Transverse colon (tissue), 4 donors: ENCODE measurements at regions not wholly inside any gene's neighbourhood (a gene's known extent, or its start where the extent isn't known, plus 50 kb on each side); places are given as distances from the start of the nearest gene placed in this dataset.

Source experiments
- DNase-seq: peaks from one replicate; pipeline ENCODE4 v3.0.0-alpha.2; 2019
- H3K27ac ChIP-seq, 4 donors: fragments of 200-600 bp; sonication (generic); 2 replicates each; pipeline ENCODE4 v1.5.1; 2016 to 2018; ENCODE audit warnings: inconsistent platforms in 4 of 4
- H3K27me3 ChIP-seq: fragments of 200-600 bp; sonication (generic); 2 replicates; pipeline ENCODE4 v1.5.1; 2017; ENCODE audit warnings: inconsistent platforms
- H3K36me3 ChIP-seq, 4 donors: fragments of 200-600 bp; sonication (generic); 2 replicates each; pipeline ENCODE4 v1.5.1; 2017 to 2019; ENCODE audit warnings: inconsistent platforms in 4 of 4
- H3K4me1 ChIP-seq, 4 donors: fragments of 200-600 bp; sonication (generic); 2 replicates each; pipeline ENCODE4 v1.5.1; 2017 to 2020; ENCODE audit warnings: inconsistent platforms in 4 of 4
- H3K4me3 ChIP-seq, 4 donors: fragments of 200-600 bp; sonication (generic); 1 replicate in 1 of 4; 2 replicates in 3 of 4; pipeline versions ENCODE4 v1.5.1 to v1.6.1; 2017 to 2019; ENCODE audit warnings: inconsistent platforms in 4 of 4
- H3K9me3 ChIP-seq, 2 donors: fragments of 200-600 bp; sonication (generic); 2 replicates each; pipeline ENCODE4 v1.5.1; 2017 to 2019; ENCODE audit warnings: inconsistent platforms in 2 of 2
- CTCF ChIP-seq, 5 experiments: fragments of 200-600 bp in 3 of 5; fragments of 450-650 bp in 2 of 5; sonication (generic) in 3 of 5; IDR thresholded peaks; 1 replicate in 2 of 5; 2 replicates in 3 of 5; pipeline ENCODE4 v1.5.1; 2016 to 2017; ENCODE audit warnings: antibody characterized with exemption in 5 of 5, inconsistent platforms in 3 of 5, mild to moderate bottlenecking in 2 of 5, moderate library complexity in 1 of 5
- EP300 ChIP-seq: sonication (generic); formaldehyde crosslinking; IDR thresholded peaks from one replicate; pipeline ENCODE4 v1.6.1; 2017; ENCODE audit warnings: antibody characterized with exemption, low read depth
- POLR2A ChIP-seq: fragments of 450-650 bp; IDR thresholded peaks from one replicate; pipeline ENCODE4 v1.6.1; 2016; ENCODE audit warnings: antibody characterized with exemption, mild to moderate bottlenecking, moderate library complexity
- POLR2AphosphoS5 ChIP-seq, 3 donors: sonication (generic); formaldehyde crosslinking; IDR thresholded peaks; one replicate each; pipeline ENCODE4 v1.6.1; 2016; ENCODE audit warnings: antibody characterized with exemption in 3 of 3
- WGBS, 2 donors: methylation state at CpG; one replicate each; pipeline ENCODE4 v1.1.5; 2018; ENCODE audit warnings: low coverage in 1 of 2; 5-methylcytosine and 5-hydroxymethylcytosine counted together
- in situ Hi-C, 4 donors: fragments of 200-750 bp; cut with MboI; loops; one replicate each; pipeline versions ENCODE4 v1.15.0 to v1.15.1; 2017; ENCODE audit warnings: low sequenced_read_pairs in 3 of 4, low pct_ligation_motif_present in 1 of 4, low pct_unique_long_range_greater_than_20kb in 1 of 4
- intact Hi-C: fragments of 100-400 bp; cut with DNase I; formaldehyde crosslinking; loops from one replicate; pipeline ENCODE4 v1.15.1; 2023; ENCODE audit warnings: low total_unique reads

- Histone ChIP-seq H3K27me3 (no peaks in the 10 kb centered on the region), H3K36me3 (no peaks in the 10 kb centered on the region), H3K9me3 (no peaks in the 10 kb centered on the region), H3K4me1 (no peaks in the 10 kb centered on the region), H3K27ac (no peak overlapping the region), H3K4me3 (no peak overlapping the region)
- in situ Hi-C loops (no loop called here), intact Hi-C loops (no loop called here)
- 44 to 59% methylated on average over 1 of the region's 1 CpG for WGBS, 2 donors
- no peak for DNase-seq
- TF ChIP-seq POLR2AphosphoS5 (IDR thresholded peaks at IDR 0.05) (no peak), POLR2A (no peak), CTCF (IDR thresholded peaks at IDR 0.05) (no peak), EP300 (no peak)
Observed at GRCh38 chr5:57335092-57335660, 147.4 kb downstream of the ACTBL2 start.

- in situ Hi-C loops, result no loop called here
- WGBS, 2 donors, result 72% methylated on average over 1 of the region's 1 CpG; no CpG with 5 or more reads in 1 of the 2 donors
- Histone ChIP-seq H3K36me3 (no peaks in the 10 kb centered on the region), H3K27ac (no peak overlapping the region), H3K4me3 (no peak overlapping the region), H3K27me3 (no peaks in the 10 kb centered on the region), H3K9me3 (no peaks in the 10 kb centered on the region), H3K4me1 (no peaks in the 10 kb centered on the region)
- intact Hi-C loops, result no loop called here
- TF ChIP-seq EP300 (no peak), POLR2A (no peak), CTCF (IDR thresholded peaks at IDR 0.05) (no peak), POLR2AphosphoS5 (IDR thresholded peaks at IDR 0.05) (no peak)
- DNase-seq, result no peak
Observed at GRCh38 chr5:57334475-57334874, 148.1 kb downstream of the ACTBL2 start.

GRCh38 chr5:57332361-57332760 is 150.2 kb downstream of the ACTBL2 start:
- Histone ChIP-seq H3K36me3 (no peaks in the 10 kb centered on the region), H3K27me3 (no peaks in the 10 kb centered on the region), H3K9me3 (no peaks in the 10 kb centered on the region), H3K27ac (no peak overlapping the region), H3K4me3 (no peak overlapping the region), H3K4me1 (no peaks in the 10 kb centered on the region)
- no peak for DNase-seq
- 43 to 50% methylated on average over 4 of the region's 4 CpGs for WGBS, 2 donors
- TF ChIP-seq POLR2AphosphoS5 (IDR thresholded peaks at IDR 0.05), result no peak
- TF ChIP-seq CTCF (IDR thresholded peaks at IDR 0.05), result no peak
- no peak for TF ChIP-seq POLR2A
- TF ChIP-seq EP300, result no peak
- in situ Hi-C loops (no loop called here), intact Hi-C loops (no loop called here)

- in situ Hi-C loops (no loop called here), intact Hi-C loops (loop anchor here (10.0 kb wide), 1 partner anchor 1313 kb away; no protein-coding TSS in a partner anchor)
- Histone ChIP-seq H3K9me3 (no peaks in the 10 kb centered on the region), H3K27me3 (no peaks in the 10 kb centered on the region), H3K4me3 (no peak overlapping the region), H3K4me1 (peaks cover 0 to 8% (median 0%) of the 10 kb centered on the region in 4 donors), H3K27ac (no peak overlapping the region), H3K36me3 (no peaks in the 10 kb centered on the region)
- WGBS, 2 donors, result 30 to 53% methylated on average over 1 to 3 of the region's 3 CpGs
- DNase-seq, result no peak
- no peak for TF ChIP-seq CTCF (IDR thresholded peaks at IDR 0.05)
- no peak for TF ChIP-seq EP300
- no peak for TF ChIP-seq POLR2AphosphoS5 (IDR thresholded peaks at IDR 0.05)
- no peak for TF ChIP-seq POLR2A
Observed at GRCh38 chr5:57327561-57328367, 153.9 kb downstream of the GPBP1 start.
